ENCODE measurements at regions not wholly inside any gene's neighbourhood (a gene's known extent, or its start where the extent isn't known, plus 50 kb on each side); places are given as distances from the start of the nearest gene placed in this dataset.

- DNase-seq: no peak
Measured at GRCh38 chr5:21694567-21694966, 1158.6 kb downstream of the CDH12 start.

DNA sequence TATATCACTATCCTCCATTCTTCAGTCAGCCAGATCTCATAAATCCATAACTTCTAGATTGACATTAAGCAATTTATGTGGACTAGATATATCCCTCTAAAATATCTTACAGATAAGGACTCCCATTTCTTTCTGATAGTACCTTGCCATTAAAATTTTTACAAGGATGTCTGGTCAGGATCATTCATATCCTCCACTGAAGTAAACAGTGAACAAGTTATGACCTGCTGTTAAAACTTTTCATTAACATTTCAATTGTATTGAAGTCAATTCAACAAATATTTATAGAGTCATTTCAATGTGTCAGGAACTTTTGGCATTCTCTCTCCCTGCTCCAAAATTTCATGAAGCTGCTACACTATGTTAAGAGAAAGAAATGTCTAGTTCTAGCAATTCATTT is 1159.6 kb downstream of the CDH12 start:
- DNase-seq: no peak

DNA sequence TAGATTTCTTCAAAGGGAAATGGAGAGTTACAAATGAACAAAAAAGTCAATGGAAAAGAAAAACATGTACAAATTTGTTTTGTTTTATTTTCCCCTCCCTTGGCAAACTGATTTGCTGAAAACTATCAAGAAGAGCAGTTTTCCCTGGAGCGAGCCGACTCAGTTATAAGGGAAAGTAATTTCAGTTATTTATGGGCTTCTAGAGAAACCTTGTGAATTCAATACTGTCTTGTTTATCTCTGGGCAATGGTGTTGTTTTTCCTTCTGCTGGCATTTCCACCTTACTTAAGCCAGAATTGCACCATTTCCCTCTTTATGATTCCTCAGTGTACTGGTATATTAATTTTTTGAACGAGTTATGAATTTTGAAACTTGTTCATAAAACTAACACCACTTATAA is 1163.6 kb downstream of the CDH12 start:
- DNase-seq: no peak

DNA sequence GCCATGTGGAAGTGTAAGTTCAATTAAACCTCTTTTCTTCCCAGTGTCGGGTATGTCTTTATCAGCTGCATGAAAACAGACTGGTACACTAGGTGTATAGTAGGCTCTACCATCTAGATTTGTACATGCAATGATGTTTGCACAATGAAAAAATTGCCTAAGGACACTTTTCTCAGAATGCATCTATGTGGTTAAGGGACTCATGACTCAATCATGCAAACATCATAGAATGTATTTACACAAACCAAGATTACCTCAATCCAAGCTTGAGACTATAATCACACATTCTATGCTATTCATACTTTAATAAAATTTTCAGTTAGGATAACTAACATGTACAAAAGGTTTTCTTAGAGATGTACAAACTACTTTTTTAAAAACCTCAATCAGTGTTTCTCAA is 1164.5 kb downstream of the CDH12 start:
- no peak for DNase-seq

GRCh38 chr5:21687621-21688020 is 1165.5 kb downstream of the CDH12 start:
- no peak for DNase-seq

- DNase-seq: no peak
Measured at GRCh38 chr5:21686706-21687105, 1166.4 kb downstream of the CDH12 start.

DNA sequence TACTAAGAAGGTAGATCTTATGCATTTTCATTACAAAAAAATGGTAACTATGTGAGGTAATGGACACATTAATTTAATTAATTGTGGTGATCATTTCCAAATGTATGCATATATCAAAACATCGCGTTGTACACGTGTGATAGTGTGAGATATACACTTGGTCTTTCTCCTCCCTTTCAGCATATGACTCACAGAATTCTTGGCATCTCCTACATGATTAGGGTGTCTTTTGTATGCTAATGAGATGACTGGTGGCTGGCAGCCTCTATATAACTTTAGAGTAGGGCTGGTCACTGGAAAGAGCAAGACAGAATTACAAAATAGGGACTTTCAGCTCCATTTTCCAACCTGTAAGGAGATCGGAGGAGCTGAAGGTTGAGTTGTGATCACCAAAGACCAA is 1167.6 kb downstream of the CDH12 start:
- DNase-seq: no peak

- no peak for DNase-seq
Measured at GRCh38 chr5:21684992-21685391, 1168.2 kb downstream of the CDH12 start.

DNA sequence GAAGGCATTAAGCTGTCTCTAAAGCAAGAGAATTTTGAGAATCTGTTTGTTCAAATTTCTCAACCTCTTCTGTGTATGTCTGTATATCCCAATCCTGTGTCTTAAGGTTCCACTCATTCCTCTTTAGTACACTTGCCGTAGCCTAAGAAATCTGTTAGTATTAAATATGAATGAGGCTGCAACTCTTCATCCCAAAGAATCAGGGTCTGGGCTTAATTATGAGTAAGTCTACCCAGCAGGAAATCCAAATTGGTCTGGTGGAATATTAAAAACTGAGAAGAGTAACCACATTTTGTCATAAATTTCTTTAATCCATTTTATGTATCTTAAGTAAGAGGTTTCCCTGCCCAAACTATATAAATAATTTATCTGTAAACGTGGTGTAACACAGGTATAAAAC is 1171.2 kb downstream of the CDH12 start:
- DNase-seq: no peak

- no peak for DNase-seq
Measured at GRCh38 chr5:21680641-21681040, 1172.5 kb downstream of the CDH12 start.

DNA sequence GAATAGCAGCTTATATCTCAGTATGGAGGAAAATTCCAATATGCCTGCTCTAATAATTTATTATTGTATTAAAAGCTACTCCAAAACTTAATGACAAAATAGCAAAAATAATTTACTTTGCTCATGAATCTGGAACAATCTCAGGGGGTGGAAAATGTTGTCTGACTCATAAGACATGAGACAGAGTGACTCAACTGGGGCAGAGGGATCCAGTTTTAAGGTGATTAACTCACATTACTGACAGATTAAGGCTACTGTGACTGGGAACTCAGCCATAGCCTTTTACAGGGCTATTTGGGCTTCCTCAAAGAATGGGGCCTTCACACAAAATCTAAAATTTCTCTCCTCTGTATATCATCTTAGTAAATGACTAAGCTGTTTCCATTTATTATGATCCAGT is 1172.9 kb downstream of the CDH12 start:
- no peak for DNase-seq

- DNase-seq: no peak
Measured at GRCh38 chr5:21678526-21678925, 1174.6 kb downstream of the CDH12 start.

- DNase-seq: no peak
Measured at GRCh38 chr5:21672911-21673310, 1180.2 kb downstream of the CDH12 start.

DNA sequence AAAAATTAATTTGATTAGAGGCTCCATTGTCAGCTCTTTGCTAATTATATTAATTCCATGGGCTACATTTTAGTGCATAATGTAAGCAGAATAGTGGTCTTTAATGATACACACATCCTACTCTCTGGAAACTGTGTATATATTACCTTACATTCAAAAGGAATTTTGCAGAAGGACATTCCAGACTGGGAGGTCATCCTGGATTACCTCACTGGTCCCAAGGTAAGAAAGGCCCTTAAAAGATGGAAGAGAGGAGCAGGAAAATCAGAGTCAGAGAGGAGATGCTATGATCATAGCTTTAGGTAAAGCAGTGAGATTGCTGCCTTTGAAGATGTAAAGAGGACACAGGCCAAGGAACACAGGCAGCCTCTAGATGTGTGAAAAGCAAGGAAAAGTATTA is 1180.8 kb downstream of the CDH12 start:
- no peak for DNase-seq

GRCh38 chr5:21665524-21665923 is 1187.6 kb downstream of the CDH12 start:
- DNase-seq: no peak

- DNase-seq: no peak
Measured at GRCh38 chr5:21663082-21663481, 1190.1 kb downstream of the CDH12 start.

DNA sequence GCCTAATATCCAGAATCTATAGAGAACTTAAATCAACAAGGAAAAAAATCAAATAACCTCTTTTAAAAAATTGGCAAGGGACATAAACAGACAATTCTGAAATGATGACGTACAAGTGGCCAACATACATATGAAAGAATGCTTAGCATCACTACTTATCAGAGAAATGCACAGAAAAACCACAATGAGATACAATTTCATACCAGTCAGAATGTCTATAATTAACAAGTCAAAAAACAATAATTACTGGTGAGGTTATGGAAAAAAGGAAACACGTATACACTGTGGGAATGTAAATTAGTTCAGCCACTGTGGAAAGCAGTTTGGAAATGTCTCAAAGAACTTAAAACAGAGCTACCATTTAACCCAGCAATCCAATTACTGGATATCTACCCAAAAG is 1192.0 kb downstream of the CDH12 start:
- no peak for DNase-seq

DNA sequence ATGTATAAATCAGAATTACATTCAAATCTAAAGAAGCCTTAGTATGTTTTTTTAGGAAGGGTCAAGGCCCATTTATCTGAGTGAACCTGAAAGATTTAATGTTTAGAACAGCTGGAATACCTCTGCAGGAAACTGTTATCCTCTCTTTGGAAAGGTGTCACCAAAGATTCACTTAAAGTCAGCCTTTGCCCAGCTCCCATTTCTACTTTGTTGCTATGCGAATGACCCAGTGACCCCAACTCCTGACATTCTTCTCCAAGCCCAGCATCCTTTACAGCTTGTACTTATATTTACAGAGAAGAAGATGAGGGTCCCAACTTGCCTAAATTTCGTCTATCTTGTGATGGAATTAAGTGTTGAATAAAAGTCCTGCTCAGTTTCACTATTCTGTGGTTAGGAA is 1198.6 kb downstream of the CDH12 start:
- DNase-seq: no peak

DNA sequence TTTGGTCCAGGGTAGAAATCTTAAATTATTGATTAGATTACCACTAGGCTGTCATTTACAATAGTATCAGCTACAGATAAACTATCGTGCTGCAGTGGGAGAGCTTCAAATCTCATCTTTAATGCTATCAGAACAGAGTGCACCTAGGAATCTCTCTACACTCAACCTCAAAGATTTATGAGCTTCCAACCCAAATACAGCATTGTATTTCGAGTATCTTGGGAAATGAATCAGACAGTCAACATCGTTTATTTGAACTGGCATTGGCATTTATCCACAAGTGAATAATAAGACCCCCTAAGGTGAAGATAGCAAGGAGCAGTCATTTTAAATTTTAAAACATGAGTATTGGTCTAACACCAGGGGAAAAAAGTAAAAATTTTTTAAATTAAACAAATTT is 1203.2 kb downstream of the CDH12 start:
- DNase-seq: peak; percentile 52

- no peak for DNase-seq
Measured at GRCh38 chr5:21646469-21646868, 1206.7 kb downstream of the CDH12 start.

DNA sequence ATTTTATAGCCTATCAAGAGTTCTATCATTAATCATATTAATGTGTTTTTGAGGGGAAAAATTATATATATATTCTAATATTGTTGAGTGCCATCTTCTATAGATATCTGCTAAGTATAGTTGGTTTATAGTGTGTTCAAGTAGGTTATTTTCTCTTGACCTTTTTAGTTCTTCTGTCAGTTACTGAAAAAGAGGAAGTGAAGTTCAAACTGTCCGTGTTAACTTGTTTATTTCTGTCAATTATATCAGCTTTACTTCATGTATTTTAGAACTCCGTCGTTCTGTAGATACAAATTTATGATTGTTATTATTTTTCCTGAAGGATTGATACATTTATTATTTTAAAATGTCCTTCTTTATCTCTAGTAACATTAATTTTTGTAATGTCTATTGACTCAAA is 1209.1 kb downstream of the CDH12 start:
- DNase-seq: no peak

- no peak for DNase-seq
Measured at GRCh38 chr5:21642312-21642711, 1210.8 kb downstream of the CDH12 start.

DNA sequence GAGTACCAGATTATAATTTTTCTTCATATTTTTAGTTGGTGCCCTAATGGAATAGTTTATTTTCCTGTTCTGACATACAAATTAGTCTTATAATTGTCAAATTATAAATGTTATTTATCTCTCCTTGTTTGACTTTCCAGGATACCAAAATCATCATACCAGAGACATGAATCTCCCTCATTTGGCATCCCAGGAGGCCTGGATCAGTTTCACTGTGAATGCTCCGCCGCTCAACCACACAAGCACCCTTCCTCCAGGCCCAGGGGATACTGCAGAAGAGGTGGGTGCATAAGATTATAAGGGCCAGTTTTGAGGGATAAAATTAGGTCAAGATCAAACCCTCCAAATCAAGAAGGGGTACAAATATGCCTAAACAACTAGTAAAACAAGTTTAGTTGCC is 1229.3 kb downstream of the CDH12 start:
- no peak for DNase-seq

DNA sequence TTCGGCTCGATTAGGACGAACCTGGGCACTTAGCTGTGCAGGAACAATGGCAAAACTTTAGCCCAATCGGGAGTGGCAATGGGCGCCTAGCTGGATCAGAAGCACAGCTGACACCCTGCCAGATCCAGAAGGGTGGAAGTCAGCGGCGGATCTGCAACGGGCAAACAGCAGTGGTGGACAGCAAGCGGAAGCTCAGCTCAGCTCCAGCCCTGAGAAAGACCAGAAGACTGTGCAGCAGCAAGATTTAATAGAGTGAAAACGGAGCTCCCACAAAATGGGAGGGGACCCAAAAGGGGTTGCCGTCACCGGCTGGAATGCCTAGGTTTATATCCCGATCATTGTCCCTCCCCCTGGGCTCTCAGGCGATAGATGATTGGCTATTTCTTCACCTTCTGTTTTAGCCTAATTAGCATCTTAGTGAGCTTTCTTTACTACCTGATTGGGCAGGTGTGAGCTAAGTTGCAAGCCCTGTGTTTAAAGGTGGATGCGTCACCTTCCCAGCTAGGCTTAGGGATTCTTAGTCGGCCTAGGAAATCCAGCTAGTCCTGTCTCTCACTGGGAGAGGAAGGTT is 1237.9 kb downstream of the CDH12 start:
- DNase-seq: no peak

- no peak for DNase-seq
Measured at GRCh38 chr5:21613971-21614488, 1239.1 kb downstream of the CDH12 start.

DNA sequence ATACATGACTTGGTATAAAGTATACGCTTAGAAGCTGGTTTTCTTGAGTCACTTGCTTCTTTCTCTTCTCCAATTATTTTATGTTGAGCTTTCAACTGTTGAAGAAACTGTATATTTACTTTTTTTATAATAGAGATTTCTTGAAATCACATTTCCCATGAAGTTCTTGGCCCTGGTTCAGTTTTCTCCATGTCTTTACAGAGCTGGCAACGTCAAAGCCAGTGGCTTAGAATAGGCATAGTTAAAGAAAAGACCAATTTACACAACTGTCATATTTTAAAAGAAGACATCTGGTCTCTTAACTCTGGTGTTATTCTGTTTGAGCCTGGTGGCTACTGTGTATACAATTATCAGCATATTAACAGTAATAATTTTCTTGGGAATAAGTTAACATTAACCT is 1249.3 kb downstream of the CDH12 start:
- DNase-seq: no peak
